MCF 10A (cell line): ENCODE measurements at regions not wholly inside any gene's neighbourhood (a gene's known extent, or its start where the extent isn't known, plus 50 kb on each side); places are given as distances from the start of the nearest gene placed in this dataset.

Source experiments
- BruUV-seq: library from RNA; stranded (reverse); fragments of 400-500 nt; replicated peaks from 2 replicates; lab custom pipeline; 2021; lab: Mats Ljungman, UMichigan
- CTCF ChIA-PET: fragments of 300-600 bp; sonication (Branson Sonifier 250); formaldehyde crosslinking; extraction: SDS; loops from one replicate; lab custom pipeline; 2021; ENCODE audit warnings: antibody characterized with exemption, inconsistent platforms; lab: Yijun Ruan, JAX
- POLR2A ChIA-PET: fragments of 300-600, 350-650 bp; sonication (Branson Sonifier 250); formaldehyde crosslinking; extraction: SDS; loops from one replicate; lab custom pipeline; 2020; ENCODE audit warnings: antibody characterized with exemption, inconsistent platforms; lab: Yijun Ruan, JAX
- DNase-seq: peaks from one replicate; pipeline ENCODE4 v3.0.0-alpha.2; 2018; ENCODE audit not compliant: unreplicated experiment
- H3K27ac Mint-ChIP-seq: one replicate; pipeline ENCODE4 v1.8.0; 2022; ENCODE audit warnings: mild to moderate bottlenecking, low read depth, mixed read lengths; ENCODE audit not compliant: unreplicated experiment
- H3K27me3 Mint-ChIP-seq: one replicate; pipeline ENCODE4 v1.8.0; 2022; ENCODE audit warnings: mixed read lengths; ENCODE audit not compliant: insufficient read depth, unreplicated experiment
- H3K36me3 Mint-ChIP-seq: one replicate; pipeline ENCODE4 v1.8.0; 2022; ENCODE audit warnings: mild to moderate bottlenecking, moderate library complexity, mixed read lengths; ENCODE audit not compliant: insufficient read depth, unreplicated experiment
- H3K4me1 Mint-ChIP-seq: one replicate; pipeline ENCODE4 v1.8.0; 2022; ENCODE audit warnings: mixed read lengths; ENCODE audit not compliant: insufficient read depth, unreplicated experiment
- H3K4me3 Mint-ChIP-seq: one replicate; pipeline ENCODE4 v1.8.0; 2022; ENCODE audit warnings: mild to moderate bottlenecking, moderate library complexity, mixed read lengths; ENCODE audit not compliant: unreplicated experiment
- H3K9me3 Mint-ChIP-seq: one replicate; pipeline ENCODE4 v1.8.0; 2022; ENCODE audit warnings: mixed read lengths; ENCODE audit not compliant: unreplicated experiment
- intact Hi-C: fragments of 100-400 bp; cut with micrococcal nuclease; formaldehyde crosslinking; loops from 2 replicates; pipeline ENCODE4 v1.14.1; 2022
- TF ChIP-seq, protein P1 (sequence below): fragments of 200-600 bp; IDR thresholded peaks from one replicate; pipeline ENCODE4 v1.8.0; 2022; ENCODE audit warnings: antibody characterized with exemption, mild to moderate bottlenecking; ENCODE audit not compliant: unreplicated experiment

GRCh38 chr13:111909971-111910671 is 156.8 kb upstream of the SOX1 start:
- no peaks in the 10 kb centered on the region for H3K36me3 Mint-ChIP-seq
- POLR2A ChIA-PET: no interaction called here
- TF ChIP-seq, protein P1, sequence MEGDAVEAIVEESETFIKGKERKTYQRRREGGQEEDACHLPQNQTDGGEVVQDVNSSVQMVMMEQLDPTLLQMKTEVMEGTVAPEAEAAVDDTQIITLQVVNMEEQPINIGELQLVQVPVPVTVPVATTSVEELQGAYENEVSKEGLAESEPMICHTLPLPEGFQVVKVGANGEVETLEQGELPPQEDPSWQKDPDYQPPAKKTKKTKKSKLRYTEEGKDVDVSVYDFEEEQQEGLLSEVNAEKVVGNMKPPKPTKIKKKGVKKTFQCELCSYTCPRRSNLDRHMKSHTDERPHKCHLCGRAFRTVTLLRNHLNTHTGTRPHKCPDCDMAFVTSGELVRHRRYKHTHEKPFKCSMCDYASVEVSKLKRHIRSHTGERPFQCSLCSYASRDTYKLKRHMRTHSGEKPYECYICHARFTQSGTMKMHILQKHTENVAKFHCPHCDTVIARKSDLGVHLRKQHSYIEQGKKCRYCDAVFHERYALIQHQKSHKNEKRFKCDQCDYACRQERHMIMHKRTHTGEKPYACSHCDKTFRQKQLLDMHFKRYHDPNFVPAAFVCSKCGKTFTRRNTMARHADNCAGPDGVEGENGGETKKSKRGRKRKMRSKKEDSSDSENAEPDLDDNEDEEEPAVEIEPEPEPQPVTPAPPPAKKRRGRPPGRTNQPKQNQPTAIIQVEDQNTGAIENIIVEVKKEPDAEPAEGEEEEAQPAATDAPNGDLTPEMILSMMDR: no peak
- no peaks in the 10 kb centered on the region for H3K27me3 Mint-ChIP-seq
- no peak overlapping the region for H3K27ac Mint-ChIP-seq
- intact Hi-C loops: no loop called here
- BruUV-seq: no TSS peak
- CTCF ChIA-PET: no interaction called here
- no peak for DNase-seq
- no peaks in the 10 kb centered on the region for H3K4me1 Mint-ChIP-seq
- H3K9me3 Mint-ChIP-seq: peaks cover 32% of the 10 kb centered on the region
- H3K4me3 Mint-ChIP-seq: no peak overlapping the region

GRCh38 chr13:111911121-111911720 is 155.7 kb upstream of the SOX1 start:
- BruUV-seq: no TSS peak
- intact Hi-C loops: no loop called here
- POLR2A ChIA-PET: no interaction called here
- Mint-ChIP-seq H3K9me3 (peaks cover 26% of the 10 kb centered on the region), H3K27ac (no peak overlapping the region), H3K27me3 (no peaks in the 10 kb centered on the region), H3K4me1 (no peaks in the 10 kb centered on the region), H3K36me3 (no peaks in the 10 kb centered on the region), H3K4me3 (no peak overlapping the region)
- TF ChIP-seq, protein P1: no peak
- DNase-seq: no peak
- CTCF ChIA-PET: no interaction called here

DNA sequence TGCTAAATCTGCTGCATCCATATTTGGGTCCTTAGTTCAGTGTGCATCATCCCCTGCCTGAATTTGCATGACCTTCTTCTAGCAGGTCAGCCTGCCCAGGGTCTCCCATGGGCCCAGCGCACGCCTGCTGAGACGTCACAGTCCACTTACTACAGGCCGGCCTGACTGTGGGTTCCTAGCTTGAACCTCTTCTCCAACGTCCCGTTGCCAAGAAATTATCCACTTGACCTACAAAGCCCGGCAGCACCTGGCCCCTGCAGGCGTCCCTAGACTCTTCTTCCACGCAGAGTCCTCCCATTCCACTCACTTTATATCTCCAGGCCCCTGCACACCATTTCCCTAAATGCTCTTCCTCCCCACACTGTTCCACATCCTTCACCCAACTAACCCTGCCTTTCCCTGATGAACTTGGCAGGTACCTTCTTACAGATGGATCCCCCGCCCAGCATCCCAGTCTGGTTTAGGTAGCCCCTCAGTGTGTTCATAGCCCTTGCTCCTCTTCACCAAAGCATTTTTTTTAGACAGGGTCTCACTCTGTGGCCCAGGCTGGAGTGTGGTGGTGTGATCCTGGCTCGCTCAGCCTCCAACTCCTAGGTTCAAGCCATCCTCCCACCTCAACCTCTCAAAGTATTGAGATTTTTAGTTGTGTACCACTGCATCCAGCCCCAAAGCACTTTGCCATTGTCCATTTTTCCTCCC is 155.0 kb upstream of the SOX1 start:
- ChIA-PET CTCF (no interaction called here), POLR2A (no interaction called here)
- Mint-ChIP-seq H3K4me1 (no peaks in the 10 kb centered on the region), H3K4me3 (no peak overlapping the region), H3K9me3 (peaks cover 26% of the 10 kb centered on the region), H3K36me3 (no peaks in the 10 kb centered on the region), H3K27me3 (no peaks in the 10 kb centered on the region), H3K27ac (no peak overlapping the region)
- BruUV-seq: no TSS peak
- DNase-seq: no peak
- intact Hi-C loops: no loop called here
- TF ChIP-seq, protein P1: no peak

GRCh38 chr13:111912453-111912866 is 154.5 kb upstream of the SOX1 start:
- H3K27me3 Mint-ChIP-seq: no peaks in the 10 kb centered on the region
- ChIA-PET CTCF (interaction anchor here (1.1 kb wide), 1 partner anchor 437 kb away, joined by 5 read pairs; no protein-coding TSS in a partner anchor), POLR2A (no interaction called here)
- no peaks in the 10 kb centered on the region for H3K36me3 Mint-ChIP-seq
- TF ChIP-seq, protein P1: no peak
- H3K9me3 Mint-ChIP-seq: peaks cover 29% of the 10 kb centered on the region
- no peak for DNase-seq
- intact Hi-C loops: no loop called here
- no peak overlapping the region for H3K4me3 Mint-ChIP-seq
- no peak overlapping the region for H3K27ac Mint-ChIP-seq
- H3K4me1 Mint-ChIP-seq: no peaks in the 10 kb centered on the region
- no TSS peak for BruUV-seq
